ENCODE measurements at regions not wholly inside any gene's neighbourhood (a gene's known extent, or its start where the extent isn't known, plus 50 kb on each side); places are given as distances from the start of the nearest gene placed in this dataset.

- no peak overlapping the region for H2AK5ac ChIP-seq (ENCODE audit: low read length)
- H3K9ac ChIP-seq (ENCODE audit: low read length) = no peak overlapping the region
- H4K8ac ChIP-seq (ENCODE audit: low read depth, low read length) = peak overlapping the region; percentile 9
- WGBS (ENCODE audit: extremely low coverage, insufficient coverage, insufficient read length) = no CpG with 5 or more reads among the region's 5 CpGs
- DNase-seq = no peak
- H3K4me2 ChIP-seq (ENCODE audit: low read length) = no peak overlapping the region
- H3K27me3 ChIP-seq (ENCODE audit: insufficient read depth, low read length) = no peaks in the 10 kb centered on the region
- H3K23ac ChIP-seq (ENCODE audit: low read length) = no peak overlapping the region
- no peak overlapping the region for H4K12ac ChIP-seq (ENCODE audit: low read depth, low read length)
- H3K4me1 ChIP-seq (ENCODE audit: control insufficient read depth in 1 of 2, insufficient read depth in 2 of 2, low read length in 2 of 2) = peaks cover 0 to 2% of the 10 kb centered on the region in 2 experiments
- H2BK12ac ChIP-seq (ENCODE audit: low read length) = no peak overlapping the region
- H2BK120ac ChIP-seq (ENCODE audit: insufficient read depth, low read length, poor library complexity) = no peak overlapping the region
- no peaks in the 10 kb centered on the region for H3K36me3 ChIP-seq (ENCODE audit: control insufficient read depth in 1 of 2, insufficient read depth in 2 of 2, low read length in 2 of 2)
- no peak overlapping the region for H3K4ac ChIP-seq (ENCODE audit: low read depth, low read length)
- H4K91ac ChIP-seq (ENCODE audit: low read depth, low read length) = no peak overlapping the region
- H3K18ac ChIP-seq (ENCODE audit: low read length) = no peak overlapping the region
- no peak overlapping the region for H3K4me3 ChIP-seq (ENCODE audit: low read depth, low read length)
- no peak overlapping the region for H3K27ac ChIP-seq (ENCODE audit: low read depth, low read length)
- no peaks in the 10 kb centered on the region for H3K79me2 ChIP-seq (ENCODE audit: control insufficient read depth, insufficient read depth, low read length, poor library complexity)
- H2BK5ac ChIP-seq (ENCODE audit: low read depth, low read length, poor library complexity) = no peak overlapping the region
- no peak overlapping the region for H2AFZ ChIP-seq (ENCODE audit: insufficient read depth, low read length, poor library complexity)
- H3K79me1 ChIP-seq (ENCODE audit: low read length) = peaks cover 4% of the 10 kb centered on the region
- no peaks in the 10 kb centered on the region for H3K9me3 ChIP-seq (ENCODE audit: insufficient read depth, low read depth, low read length)
- no peak overlapping the region for H3K14ac ChIP-seq (ENCODE audit: low read length)
These were observed 489.4 kb upstream of the CADM1 start for GRCh38 chr11:115993590-115993989.

- Histone ChIP-seq H3K79me1 (ENCODE audit: low read length) (peaks cover 4% of the 10 kb centered on the region), H4K91ac (ENCODE audit: low read depth, low read length) (peak overlapping the region; percentile 74), H3K18ac (ENCODE audit: low read length) (peak overlapping the region; percentile 14), H2BK12ac (ENCODE audit: low read length) (peak overlapping the region; percentile 72), H2BK120ac (ENCODE audit: insufficient read depth, low read length, poor library complexity) (peak overlapping the region; percentile 39), H3K23ac (ENCODE audit: low read length) (no peak overlapping the region), H3K27me3 (ENCODE audit: insufficient read depth, low read length) (no peaks in the 10 kb centered on the region), H3K14ac (ENCODE audit: low read length) (no peak overlapping the region), H3K4me1 (ENCODE audit: control insufficient read depth in 1 of 2, insufficient read depth in 2 of 2, low read length in 2 of 2) (peaks cover 0 to 2% of the 10 kb centered on the region in 2 experiments), H3K4me2 (ENCODE audit: low read length) (peak overlapping the region; percentile 23), H2AFZ (ENCODE audit: insufficient read depth, low read length, poor library complexity) (peak overlapping the region; percentile 52), H3K79me2 (ENCODE audit: control insufficient read depth, insufficient read depth, low read length, poor library complexity) (no peaks in the 10 kb centered on the region), H3K27ac (ENCODE audit: low read depth, low read length) (no peak overlapping the region), H3K4ac (ENCODE audit: low read depth, low read length) (no peak overlapping the region), H3K4me3 (ENCODE audit: low read depth, low read length) (no peak overlapping the region), H4K8ac (ENCODE audit: low read depth, low read length) (peak overlapping the region; percentile 26), H3K9ac (ENCODE audit: low read length) (no peak overlapping the region), H3K9me3 (ENCODE audit: insufficient read depth, low read depth, low read length) (no peaks in the 10 kb centered on the region), H2BK5ac (ENCODE audit: low read depth, low read length, poor library complexity) (no peak overlapping the region), H3K36me3 (ENCODE audit: control insufficient read depth in 1 of 2, insufficient read depth in 2 of 2, low read length in 2 of 2) (no peaks in the 10 kb centered on the region), H4K12ac (ENCODE audit: low read depth, low read length) (no peak overlapping the region), H2AK5ac (ENCODE audit: low read length) (no peak overlapping the region)
- no CpG with 5 or more reads among the region's 19 CpGs for WGBS (ENCODE audit: extremely low coverage, insufficient coverage, insufficient read length)
- DNase-seq = peak in 1 of 2 donors; percentile 31
These were observed 485.8 kb upstream of the CADM1 start for GRCh38 chr11:115990004-115990447.

GRCh38 chr11:115985896-115986295 is 481.7 kb upstream of the CADM1 start:
- Histone ChIP-seq H3K36me3 (ENCODE audit: control insufficient read depth in 1 of 2, insufficient read depth in 2 of 2, low read length in 2 of 2) (no peaks in the 10 kb centered on the region), H3K79me1 (ENCODE audit: low read length) (peaks cover 5% of the 10 kb centered on the region), H2AFZ (ENCODE audit: insufficient read depth, low read length, poor library complexity) (no peak overlapping the region), H3K4me3 (ENCODE audit: low read depth, low read length) (no peak overlapping the region), H4K12ac (ENCODE audit: low read depth, low read length) (no peak overlapping the region), H3K14ac (ENCODE audit: low read length) (no peak overlapping the region), H2BK12ac (ENCODE audit: low read length) (no peak overlapping the region), H3K9ac (ENCODE audit: low read length) (no peak overlapping the region), H3K23ac (ENCODE audit: low read length) (no peak overlapping the region), H3K4me1 (ENCODE audit: control insufficient read depth in 1 of 2, insufficient read depth in 2 of 2, low read length in 2 of 2) (peaks cover 0 to 2% of the 10 kb centered on the region in 2 experiments), H4K8ac (ENCODE audit: low read depth, low read length) (no peak overlapping the region), H3K9me3 (ENCODE audit: insufficient read depth, low read depth, low read length) (no peaks in the 10 kb centered on the region), H3K18ac (ENCODE audit: low read length) (no peak overlapping the region), H2BK5ac (ENCODE audit: low read depth, low read length, poor library complexity) (no peak overlapping the region), H2BK120ac (ENCODE audit: insufficient read depth, low read length, poor library complexity) (no peak overlapping the region), H3K79me2 (ENCODE audit: control insufficient read depth, insufficient read depth, low read length, poor library complexity) (no peaks in the 10 kb centered on the region), H3K27ac (ENCODE audit: low read depth, low read length) (no peak overlapping the region), H4K91ac (ENCODE audit: low read depth, low read length) (peak overlapping the region; percentile 22), H2AK5ac (ENCODE audit: low read length) (no peak overlapping the region), H3K4ac (ENCODE audit: low read depth, low read length) (no peak overlapping the region), H3K4me2 (ENCODE audit: low read length) (no peak overlapping the region), H3K27me3 (ENCODE audit: insufficient read depth, low read length) (no peaks in the 10 kb centered on the region)
- no peak for DNase-seq
- WGBS (ENCODE audit: extremely low coverage, insufficient coverage, insufficient read length) = no CpG with 5 or more reads among the region's 6 CpGs

- H2BK120ac ChIP-seq (ENCODE audit: insufficient read depth, low read length, poor library complexity) = no peak overlapping the region
- H3K4me1 ChIP-seq (ENCODE audit: control insufficient read depth in 1 of 2, insufficient read depth in 2 of 2, low read length in 2 of 2) = peaks cover 0 to 2% of the 10 kb centered on the region in 2 experiments
- H3K18ac ChIP-seq (ENCODE audit: low read length) = no peak overlapping the region
- no peak overlapping the region for H2BK5ac ChIP-seq (ENCODE audit: low read depth, low read length, poor library complexity)
- no peak overlapping the region for H3K23ac ChIP-seq (ENCODE audit: low read length)
- H3K79me1 ChIP-seq (ENCODE audit: low read length) = peaks cover 2% of the 10 kb centered on the region
- no peaks in the 10 kb centered on the region for H3K9me3 ChIP-seq (ENCODE audit: insufficient read depth, low read depth, low read length)
- no CpG with 5 or more reads among the region's 2 CpGs for WGBS (ENCODE audit: extremely low coverage, insufficient coverage, insufficient read length)
- H3K9ac ChIP-seq (ENCODE audit: low read length) = no peak overlapping the region
- no peak overlapping the region for H4K91ac ChIP-seq (ENCODE audit: low read depth, low read length)
- no peak overlapping the region for H2BK12ac ChIP-seq (ENCODE audit: low read length)
- H3K27me3 ChIP-seq (ENCODE audit: insufficient read depth, low read length) = no peaks in the 10 kb centered on the region
- no peak for DNase-seq
- no peak overlapping the region for H3K4me2 ChIP-seq (ENCODE audit: low read length)
- no peak overlapping the region for H3K4ac ChIP-seq (ENCODE audit: low read depth, low read length)
- no peak overlapping the region for H3K4me3 ChIP-seq (ENCODE audit: low read depth, low read length)
- no peak overlapping the region for H2AFZ ChIP-seq (ENCODE audit: insufficient read depth, low read length, poor library complexity)
- H3K27ac ChIP-seq (ENCODE audit: low read depth, low read length) = no peak overlapping the region
- H4K8ac ChIP-seq (ENCODE audit: low read depth, low read length) = no peak overlapping the region
- no peaks in the 10 kb centered on the region for H3K36me3 ChIP-seq (ENCODE audit: control insufficient read depth in 1 of 2, insufficient read depth in 2 of 2, low read length in 2 of 2)
- no peaks in the 10 kb centered on the region for H3K79me2 ChIP-seq (ENCODE audit: control insufficient read depth, insufficient read depth, low read length, poor library complexity)
- no peak overlapping the region for H2AK5ac ChIP-seq (ENCODE audit: low read length)
- no peak overlapping the region for H4K12ac ChIP-seq (ENCODE audit: low read depth, low read length)
- H3K14ac ChIP-seq (ENCODE audit: low read length) = no peak overlapping the region
These were observed 480.0 kb upstream of the CADM1 start for GRCh38 chr11:115984228-115984627.

All from trophoblast cell (in vitro differentiated cells and primary cell).